PC-3 (cell line): ENCODE measurements at regions not wholly inside any gene's neighbourhood (a gene's known extent, or its start where the extent isn't known, plus 50 kb on each side); places are given as distances from the start of the nearest gene placed in this dataset.

Experiments
- ATAC-seq: fragments of 200-7000 bp; cut with Tn5 transposase; 2 replicates; pipeline ENCODE4 v1.9.1; 2020; ENCODE audit warnings: mild to moderate bottlenecking, moderate library complexity
- BruUV-seq: library from RNA; stranded (reverse); fragments of 400-500 nt; replicated peaks from 2 replicates; lab custom pipeline; 2021; lab: Mats Ljungman, UMichigan
- CTCF ChIA-PET: fragments of 300-600 bp; sonication (Branson Sonifier 250); formaldehyde crosslinking; loops from one replicate; lab custom pipeline; 2022; ENCODE audit warnings: antibody characterized with exemption; lab: Charles Lee
- POLR2A ChIA-PET: fragments of 300-600 bp; sonication (Branson Sonifier 250); formaldehyde crosslinking; loops from one replicate; lab custom pipeline; 2022; ENCODE audit warnings: antibody characterized with exemption; ENCODE audit not compliant: unreplicated experiment; lab: Charles Lee
- DNase-seq: peaks from one replicate; pipeline ENCODE4 v3.0.0-alpha.2; 2015
- H2AFZ ChIP-seq: fragments of 300-600 bp; sonication (generic); 2 replicates; pipeline ENCODE4 v1.6.0; 2016; ENCODE audit warnings: antibody characterized with exemption, low read length
- H3F3A ChIP-seq: fragments of 300-600 bp; sonication (generic); one replicate; pipeline ENCODE4 v1.6.0; 2017; ENCODE audit warnings: antibody characterized with exemption, low read length, control low read depth, mild to moderate bottlenecking; ENCODE audit not compliant: unreplicated experiment
- H3K27ac ChIP-seq: fragments of 300-600 bp; sonication (generic); 2 replicates; pipeline ENCODE4 v1.5.1; 2016; ENCODE audit warnings: mild to moderate bottlenecking, low read length
- H3K27me3 ChIP-seq: fragments of 300-600 bp; sonication (generic); 2 replicates; pipeline ENCODE4 v1.6.1; 2016; ENCODE audit warnings: low read length, mixed read lengths
- H3K36me3 ChIP-seq: fragments of 300-600 bp; sonication (generic); 2 replicates; pipeline ENCODE4 v1.6.1; 2016; ENCODE audit warnings: low read depth, mixed run types, low read length, mixed read lengths
- H3K4me1 ChIP-seq: fragments of 300-600 bp; sonication (generic); 2 replicates; pipeline ENCODE4 v1.5.1; 2016; ENCODE audit warnings: low read length; ENCODE audit not compliant: insufficient read depth
- H3K4me2 ChIP-seq: fragments of 300-600 bp; sonication (generic); 2 replicates; pipeline ENCODE4 v1.6.0; 2016; ENCODE audit warnings: low read length
- H3K4me3 ChIP-seq: fragments of 300-600 bp; sonication (generic); 2 replicates; pipeline ENCODE4 v1.5.1; 2016; ENCODE audit warnings: mild to moderate bottlenecking, low read length, mixed read lengths
- H3K79me2 ChIP-seq: fragments of 300-600 bp; sonication (generic); 2 replicates; pipeline ENCODE4 v1.6.1; 2017; ENCODE audit warnings: low read length, mixed read lengths
- H3K9ac ChIP-seq: fragments of 300-600 bp; sonication (generic); 2 replicates; pipeline ENCODE4 v1.6.0; 2016; ENCODE audit warnings: mild to moderate bottlenecking, low read length
- H3K9me2 ChIP-seq: fragments of 300-600 bp; sonication (generic); replicated peaks from 2 replicates; pipeline ENCODE4 v1.6.1; 2016; ENCODE audit warnings: mixed run types, low read length, mixed read lengths
- H3K9me3 ChIP-seq: fragments of 300-600 bp; sonication (generic); 2 replicates; pipeline ENCODE4 v1.6.1; 2016; ENCODE audit warnings: low read length, mixed read lengths
- H4K20me1 ChIP-seq: fragments of 300-600 bp; sonication (generic); 2 replicates; pipeline ENCODE4 v1.6.1; 2016; ENCODE audit warnings: low read length, mixed read lengths
- EZH2 ChIP-seq: fragments of 300-600 bp; sonication (generic); IDR thresholded peaks from one replicate; pipeline ENCODE4 v1.6.1; 2017; ENCODE audit warnings: antibody characterized with exemption, mild to moderate bottlenecking, low read length; ENCODE audit not compliant: unreplicated experiment
- EZH2phosphoT487 ChIP-seq: fragments of 300-600 bp; sonication (generic); IDR thresholded peaks from 2 replicates; pipeline ENCODE4 v1.6.1; 2018; ENCODE audit warnings: mild to moderate bottlenecking, antibody characterized with exemption, low read length, borderline replicate concordance
- intact Hi-C: fragments of 100-400 bp; cut with micrococcal nuclease; formaldehyde crosslinking; loops from 2 replicates; pipeline ENCODE4 v1.9.0; 2023
- TF ChIP-seq, protein P1 (sequence below): fragments of 300-600 bp; sonication (generic); conservative IDR thresholded peaks from 2 replicates; pipeline ENCODE4 v1.5.1; 2017; ENCODE audit warnings: antibody characterized with exemption, low read depth, mild to moderate bottlenecking, low read length

DNA sequence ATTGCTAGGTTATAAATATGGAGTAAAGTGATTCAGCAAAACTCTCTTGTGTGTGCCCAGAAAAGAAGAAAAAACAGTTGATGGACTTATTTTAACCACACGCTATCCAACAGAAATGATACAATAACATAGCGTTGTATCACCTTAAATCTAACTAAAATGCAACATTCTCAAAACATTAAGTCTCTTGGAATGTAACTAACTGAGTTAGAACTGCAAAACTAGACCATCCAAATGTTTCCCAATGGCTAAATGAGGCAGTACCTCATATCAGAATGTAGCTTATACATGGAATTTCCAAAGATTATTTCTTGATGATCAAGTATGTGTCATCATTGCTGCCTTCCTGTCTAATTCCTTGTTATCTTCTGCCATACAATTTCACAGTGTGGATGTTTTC is 187.9 kb downstream of the CNTN3 start:
- Histone ChIP-seq H3K4me2 (no peak overlapping the region), H3F3A (no peaks in the 10 kb centered on the region), H2AFZ (no peak overlapping the region), H3K27me3 (no peaks in the 10 kb centered on the region), H4K20me1 (no peaks in the 10 kb centered on the region), H3K36me3 (no peaks in the 10 kb centered on the region), H3K4me3 (no peak overlapping the region), H3K27ac (no peak overlapping the region), H3K9ac (no peak overlapping the region), H3K9me2 (no peaks in the 10 kb centered on the region), H3K9me3 (peaks cover 41% of the 10 kb centered on the region; the same call in 1 of the 2 replicates), H3K79me2 (no peaks in the 10 kb centered on the region), H3K4me1 (no peaks in the 10 kb centered on the region)
- ChIA-PET CTCF (no interaction called here), POLR2A (no interaction called here)
- no TSS peak for BruUV-seq
- TF ChIP-seq EZH2 = no peak
- TF ChIP-seq, protein P1, sequence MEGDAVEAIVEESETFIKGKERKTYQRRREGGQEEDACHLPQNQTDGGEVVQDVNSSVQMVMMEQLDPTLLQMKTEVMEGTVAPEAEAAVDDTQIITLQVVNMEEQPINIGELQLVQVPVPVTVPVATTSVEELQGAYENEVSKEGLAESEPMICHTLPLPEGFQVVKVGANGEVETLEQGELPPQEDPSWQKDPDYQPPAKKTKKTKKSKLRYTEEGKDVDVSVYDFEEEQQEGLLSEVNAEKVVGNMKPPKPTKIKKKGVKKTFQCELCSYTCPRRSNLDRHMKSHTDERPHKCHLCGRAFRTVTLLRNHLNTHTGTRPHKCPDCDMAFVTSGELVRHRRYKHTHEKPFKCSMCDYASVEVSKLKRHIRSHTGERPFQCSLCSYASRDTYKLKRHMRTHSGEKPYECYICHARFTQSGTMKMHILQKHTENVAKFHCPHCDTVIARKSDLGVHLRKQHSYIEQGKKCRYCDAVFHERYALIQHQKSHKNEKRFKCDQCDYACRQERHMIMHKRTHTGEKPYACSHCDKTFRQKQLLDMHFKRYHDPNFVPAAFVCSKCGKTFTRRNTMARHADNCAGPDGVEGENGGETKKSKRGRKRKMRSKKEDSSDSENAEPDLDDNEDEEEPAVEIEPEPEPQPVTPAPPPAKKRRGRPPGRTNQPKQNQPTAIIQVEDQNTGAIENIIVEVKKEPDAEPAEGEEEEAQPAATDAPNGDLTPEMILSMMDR = no peak
- TF ChIP-seq EZH2phosphoT487 = no peak
- ATAC-seq (no peak), DNase-seq (no peak)
- intact Hi-C loops = no loop called here

GRCh38 chr3:74423867-74424266 is 190.6 kb downstream of the CNTN3 start:
- Histone ChIP-seq H3K9me3 (peaks cover 35% of the 10 kb centered on the region), H3F3A (no peaks in the 10 kb centered on the region), H3K27me3 (no peaks in the 10 kb centered on the region), H3K9me2 (no peaks in the 10 kb centered on the region), H2AFZ (no peak overlapping the region), H3K4me2 (no peak overlapping the region), H3K9ac (no peak overlapping the region), H3K4me1 (no peaks in the 10 kb centered on the region), H3K79me2 (no peaks in the 10 kb centered on the region), H3K4me3 (no peak overlapping the region), H3K27ac (no peak overlapping the region), H4K20me1 (no peaks in the 10 kb centered on the region), H3K36me3 (no peaks in the 10 kb centered on the region)
- CTCF ChIA-PET = no interaction called here
- BruUV-seq = no TSS peak
- TF ChIP-seq EZH2phosphoT487 (no peak), EZH2 (no peak)
- TF ChIP-seq, protein P1 = no peak
- intact Hi-C loops = no loop called here
- DNase-seq = no peak
- POLR2A ChIA-PET = no interaction called here
- ATAC-seq = no peak

GRCh38 chr3:74420538-74421124 is 193.8 kb downstream of the CNTN3 start:
- H3K4me1 ChIP-seq = no peaks in the 10 kb centered on the region
- no TSS peak for BruUV-seq
- no peak overlapping the region for H3K4me3 ChIP-seq
- no peaks in the 10 kb centered on the region for H3F3A ChIP-seq
- H3K9me3 ChIP-seq = peaks cover 29% of the 10 kb centered on the region
- no peaks in the 10 kb centered on the region for H4K20me1 ChIP-seq
- H3K9ac ChIP-seq = no peak overlapping the region
- H3K27ac ChIP-seq = no peak overlapping the region
- H2AFZ ChIP-seq = no peak overlapping the region
- intact Hi-C loops = no loop called here
- TF ChIP-seq EZH2 = no peak
- TF ChIP-seq EZH2phosphoT487 = no peak
- TF ChIP-seq, protein P1 = no peak
- no peaks in the 10 kb centered on the region for H3K27me3 ChIP-seq
- CTCF ChIA-PET = no interaction called here
- no peaks in the 10 kb centered on the region for H3K36me3 ChIP-seq
- no peak for DNase-seq
- no peaks in the 10 kb centered on the region for H3K79me2 ChIP-seq
- no peak overlapping the region for H3K4me2 ChIP-seq
- no peaks in the 10 kb centered on the region for H3K9me2 ChIP-seq
- POLR2A ChIA-PET = no interaction called here
- no peak for ATAC-seq
